Neural crest cell (in vitro differentiated cells): ENCODE measurements at regions not wholly inside any gene's neighbourhood (a gene's known extent, or its start where the extent isn't known, plus 50 kb on each side); places are given as distances from the start of the nearest gene placed in this dataset.
A peak's percentile ranks its signal among the peaks of the same experiment; 100 is the strongest.
"Not testable (repeated sequence)": the region's sequence is repeated elsewhere in the genome, so short reads cannot be mapped to it uniquely, and the experiment has no call there.

Source experiments
- DNase-seq: peaks from one replicate; pipeline ENCODE4 v3.0.0; 2021; ENCODE audit warnings: low read depth, mixed read lengths, low spot score
- H3K27ac Mint-ChIP-seq: one replicate; pipeline ENCODE4 v1.8.0; 2021; ENCODE audit warnings: mild to moderate bottlenecking, mixed read lengths; ENCODE audit not compliant: unreplicated experiment
- H3K27me3 Mint-ChIP-seq: 2 replicates; pipeline ENCODE4 v1.8.0; 2021; ENCODE audit warnings: low read depth, mild to moderate bottlenecking, mixed read lengths
- H3K36me3 Mint-ChIP-seq: 2 replicates; pipeline ENCODE4 v1.8.0; 2021; ENCODE audit warnings: low read depth, mild to moderate bottlenecking, mixed read lengths
- H3K4me1 Mint-ChIP-seq: 2 replicates; pipeline ENCODE4 v1.8.0; 2021; ENCODE audit warnings: mixed read lengths
- H3K4me3 Mint-ChIP-seq: one replicate; pipeline ENCODE4 v1.8.0; 2021; ENCODE audit warnings: mild to moderate bottlenecking, mixed read lengths
- H3K9me3 Mint-ChIP-seq: 2 replicates; pipeline ENCODE4 v1.8.0; 2021; ENCODE audit warnings: mixed read lengths
- TF ChIP-seq, protein P1 (sequence below): fragments of 200-600 bp; sonication (generic); conservative IDR thresholded peaks from 2 replicates; pipeline ENCODE4 v1.5.0; 2021; ENCODE audit warnings: antibody characterized with exemption, mild to moderate bottlenecking

DNA sequence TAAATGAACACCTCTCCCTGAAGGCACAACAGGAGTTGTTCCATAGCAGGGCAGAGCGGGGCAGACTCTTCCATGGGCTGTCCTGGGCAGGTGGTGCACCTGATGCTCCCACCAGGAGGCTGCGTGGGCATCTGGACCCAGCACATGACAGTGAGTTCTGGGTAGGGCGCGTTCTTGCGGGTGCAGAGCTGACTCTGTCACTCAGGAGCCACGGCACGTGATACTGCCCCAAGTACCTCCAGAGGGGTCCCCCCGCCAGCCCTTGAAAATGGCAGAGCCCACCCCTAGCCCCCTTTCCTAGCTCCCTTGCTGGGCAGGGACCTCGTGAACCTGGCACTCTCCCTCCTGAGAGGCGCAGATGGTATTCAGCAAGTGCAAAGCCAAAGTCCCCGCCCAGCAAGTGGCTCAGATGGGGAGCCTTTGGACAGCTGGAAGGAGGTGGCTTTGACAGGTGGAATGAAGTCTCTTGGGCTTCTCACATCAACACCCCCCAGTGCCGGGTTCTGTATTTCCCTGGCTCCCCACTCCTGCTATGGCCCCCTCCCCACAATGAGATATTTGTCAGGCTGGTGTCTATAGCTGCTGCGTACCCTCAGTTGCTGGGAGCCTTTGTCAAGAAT, 172.1 kb downstream of the TBC1D2B start:
- no peak overlapping the region for H3K4me3 Mint-ChIP-seq
- no peaks in the 10 kb centered on the region for H3K36me3 Mint-ChIP-seq
- H3K27ac Mint-ChIP-seq = no peak overlapping the region
- H3K4me1 Mint-ChIP-seq = no peaks in the 10 kb centered on the region
- H3K27me3 Mint-ChIP-seq = no peaks in the 10 kb centered on the region
- TF ChIP-seq, protein P1, sequence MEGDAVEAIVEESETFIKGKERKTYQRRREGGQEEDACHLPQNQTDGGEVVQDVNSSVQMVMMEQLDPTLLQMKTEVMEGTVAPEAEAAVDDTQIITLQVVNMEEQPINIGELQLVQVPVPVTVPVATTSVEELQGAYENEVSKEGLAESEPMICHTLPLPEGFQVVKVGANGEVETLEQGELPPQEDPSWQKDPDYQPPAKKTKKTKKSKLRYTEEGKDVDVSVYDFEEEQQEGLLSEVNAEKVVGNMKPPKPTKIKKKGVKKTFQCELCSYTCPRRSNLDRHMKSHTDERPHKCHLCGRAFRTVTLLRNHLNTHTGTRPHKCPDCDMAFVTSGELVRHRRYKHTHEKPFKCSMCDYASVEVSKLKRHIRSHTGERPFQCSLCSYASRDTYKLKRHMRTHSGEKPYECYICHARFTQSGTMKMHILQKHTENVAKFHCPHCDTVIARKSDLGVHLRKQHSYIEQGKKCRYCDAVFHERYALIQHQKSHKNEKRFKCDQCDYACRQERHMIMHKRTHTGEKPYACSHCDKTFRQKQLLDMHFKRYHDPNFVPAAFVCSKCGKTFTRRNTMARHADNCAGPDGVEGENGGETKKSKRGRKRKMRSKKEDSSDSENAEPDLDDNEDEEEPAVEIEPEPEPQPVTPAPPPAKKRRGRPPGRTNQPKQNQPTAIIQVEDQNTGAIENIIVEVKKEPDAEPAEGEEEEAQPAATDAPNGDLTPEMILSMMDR = no peak
- no peaks in the 10 kb centered on the region for H3K9me3 Mint-ChIP-seq
- no peak for DNase-seq

GRCh38 chr15:77904901-77905300, 172.6 kb downstream of the TBC1D2B start:
- TF ChIP-seq, protein P1 = no peak
- Mint-ChIP-seq H3K4me3 (no peak overlapping the region), H3K4me1 (no peaks in the 10 kb centered on the region), H3K27me3 (no peaks in the 10 kb centered on the region), H3K36me3 (no peaks in the 10 kb centered on the region), H3K27ac (peak overlapping the region; percentile 43), H3K9me3 (no peaks in the 10 kb centered on the region)
- no peak for DNase-seq

GRCh38 chr15:77904436-77904821, 173.1 kb downstream of the TBC1D2B start:
- H3K36me3 Mint-ChIP-seq = no peaks in the 10 kb centered on the region
- no peaks in the 10 kb centered on the region for H3K27me3 Mint-ChIP-seq
- H3K27ac Mint-ChIP-seq = peak overlapping the region; percentile 43
- DNase-seq = no peak
- no peaks in the 10 kb centered on the region for H3K9me3 Mint-ChIP-seq
- H3K4me3 Mint-ChIP-seq = no peak overlapping the region
- TF ChIP-seq, protein P1 = no peak
- H3K4me1 Mint-ChIP-seq = no peaks in the 10 kb centered on the region

GRCh38 chr15:77903761-77904435, 173.6 kb downstream of the TBC1D2B start:
- not testable (repeated sequence) for H3K4me1 Mint-ChIP-seq, H3K27ac Mint-ChIP-seq, H3K4me3 Mint-ChIP-seq, H3K9me3 Mint-ChIP-seq, H3K27me3 Mint-ChIP-seq, DNase-seq, H3K36me3 Mint-ChIP-seq

GRCh38 chr15:77902921-77903760, 174.4 kb downstream of the TBC1D2B start:
- not testable (repeated sequence) for H3K27me3 Mint-ChIP-seq, H3K9me3 Mint-ChIP-seq, H3K4me3 Mint-ChIP-seq, H3K36me3 Mint-ChIP-seq, H3K4me1 Mint-ChIP-seq, H3K27ac Mint-ChIP-seq
- TF ChIP-seq, protein P1 = peak; percentile 71
- DNase-seq = peak; percentile 43
